T47D (cell line): ENCODE measurements at regions not wholly inside any gene's neighbourhood (a gene's known extent, or its start where the extent isn't known, plus 50 kb on each side); places are given as distances from the start of the nearest gene placed in this dataset.

Experiments
- DNase-seq, 2 experiments: peaks; one replicate each; pipeline versions ENCODE4 v3.0.0 to v3.0.0-alpha.2; 2011 to 2012; ENCODE audit warnings: low read depth in 1 of 2, low spot score in 1 of 2
- JUND ChIP-seq: IDR thresholded peaks from 2 replicates; pipeline ENCODE4 v1.6.1; 2012; ENCODE audit warnings: low read depth
- in situ Hi-C: cut with HindIII; loops from 2 replicates; pipeline ENCODE4 v1.10.0; 2016; ENCODE audit warnings: low sequenced_read_pairs, low pct_unique_long_range_greater_than_20kb

GRCh38 chr2:150880986-150881385, 380.7 kb downstream of the RBM43 start:
- TF ChIP-seq JUND, result no peak
- DNase-seq, result no peak
- in situ Hi-C loops, result no loop called here

DNA sequence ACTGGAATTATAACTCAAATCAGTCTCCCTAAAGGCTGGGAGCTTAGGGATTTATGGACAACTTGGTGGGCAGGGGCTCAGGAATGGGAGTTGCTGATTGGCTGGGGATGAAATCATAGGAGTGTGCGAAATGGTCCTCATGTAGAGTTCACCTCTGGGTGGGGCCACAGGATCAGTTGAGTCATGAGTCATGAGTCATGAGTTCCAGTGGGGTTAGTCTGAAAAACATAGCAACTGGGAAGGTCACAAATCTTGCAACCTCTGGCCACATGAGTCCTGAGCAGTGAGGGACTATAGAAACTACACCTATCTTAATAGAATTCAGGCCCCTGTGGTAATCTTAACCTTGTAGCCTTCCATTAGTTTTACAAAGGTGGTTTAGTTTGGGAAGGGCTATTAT, 383.3 kb downstream of the RBM43 start:
- DNase-seq, result no peak
- no peak for TF ChIP-seq JUND
- in situ Hi-C loops, result no loop called here

DNA sequence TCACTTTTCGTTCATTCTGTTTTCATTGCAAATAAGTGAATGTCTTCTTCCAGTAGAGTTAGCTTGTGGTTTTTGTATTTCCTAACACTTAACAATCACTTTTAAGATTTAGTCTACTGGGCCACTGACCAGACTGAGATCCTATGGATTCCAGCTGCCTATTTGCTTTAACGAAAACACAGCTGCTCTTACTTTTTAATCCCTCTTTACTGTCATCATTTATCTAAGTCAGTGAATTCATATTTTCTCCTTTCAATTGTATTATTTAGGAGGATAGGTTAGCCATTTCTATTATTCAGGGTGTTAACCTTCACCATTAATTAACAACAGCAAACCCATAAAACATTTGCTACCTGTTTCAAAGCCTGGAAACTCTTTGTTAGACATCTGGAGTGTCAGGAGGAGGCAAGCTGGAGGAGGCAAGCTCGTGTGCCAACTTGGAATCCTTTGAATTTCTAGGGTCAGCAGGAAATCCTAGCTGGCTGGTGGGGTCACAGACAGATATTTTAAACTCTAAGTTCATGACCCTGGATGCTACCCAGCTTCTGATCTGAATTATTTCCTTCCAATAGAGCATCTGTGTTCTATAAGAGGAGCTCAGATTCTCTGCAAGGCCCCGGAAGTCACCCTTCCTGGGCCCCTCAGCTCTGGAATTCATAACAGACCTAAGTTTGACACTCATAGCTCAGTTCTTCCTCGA, 385.3 kb downstream of the RBM43 start:
- no peak for TF ChIP-seq JUND
- DNase-seq, result no peak
- in situ Hi-C loops, result no loop called here

- in situ Hi-C loops, result no loop called here
- no peak for DNase-seq
- no peak for TF ChIP-seq JUND
These were observed 385.9 kb upstream of the RND3 start for GRCh38 chr2:150873396-150873772.

DNA sequence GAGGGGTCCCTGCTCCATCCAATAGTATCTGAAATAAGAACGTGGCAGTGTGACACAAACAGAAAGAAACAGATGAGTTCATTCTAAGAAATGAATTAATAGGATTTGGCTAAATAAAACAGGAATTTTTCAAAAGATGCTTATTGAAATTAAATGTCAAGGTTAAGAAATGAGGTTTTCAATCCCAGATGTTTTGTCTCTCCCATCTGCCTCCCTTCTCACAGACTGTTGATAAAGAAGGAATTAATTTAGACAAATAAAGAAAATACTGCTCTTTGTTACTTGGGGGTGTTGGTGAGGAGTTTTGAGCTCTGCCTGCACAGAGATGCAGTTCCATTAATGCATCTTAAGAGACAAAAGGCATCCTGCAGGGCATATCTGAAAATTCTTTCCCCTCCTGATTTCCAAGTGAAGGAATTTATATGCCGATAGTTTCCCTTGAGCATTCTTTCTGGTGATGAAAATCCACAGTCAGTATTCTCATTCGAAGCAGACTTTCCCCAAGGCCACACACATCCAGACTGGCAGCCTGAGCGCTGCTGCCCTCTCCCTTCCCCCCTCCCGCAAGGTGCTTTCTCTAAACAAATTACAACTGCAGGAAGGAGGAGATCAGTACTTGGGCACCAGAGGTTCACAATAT, 385.4 kb upstream of the RND3 start:
- in situ Hi-C loops, result no loop called here
- no peak for TF ChIP-seq JUND
- no peak for DNase-seq

DNA sequence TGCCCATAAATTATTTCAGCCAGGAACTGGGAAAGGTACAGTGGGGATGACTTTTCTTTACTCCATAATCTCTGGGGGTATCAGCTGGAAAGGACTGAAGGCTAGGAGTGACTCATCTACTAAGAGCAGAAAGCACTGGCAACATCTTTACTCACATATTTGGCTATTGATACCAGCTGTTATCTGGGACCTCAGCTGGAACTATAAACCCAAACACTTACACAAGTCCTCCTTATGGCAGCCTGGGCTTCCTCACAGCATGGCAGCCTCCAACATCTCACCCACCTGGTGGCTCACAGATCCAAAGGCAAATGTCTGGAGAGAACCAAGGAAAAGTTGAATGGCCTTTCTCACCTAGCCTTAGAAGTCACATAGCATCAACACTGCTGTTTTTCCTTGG, 379.0 kb upstream of the RND3 start:
- in situ Hi-C loops, result no loop called here
- TF ChIP-seq JUND, result no peak
- DNase-seq, result no peak

DNA sequence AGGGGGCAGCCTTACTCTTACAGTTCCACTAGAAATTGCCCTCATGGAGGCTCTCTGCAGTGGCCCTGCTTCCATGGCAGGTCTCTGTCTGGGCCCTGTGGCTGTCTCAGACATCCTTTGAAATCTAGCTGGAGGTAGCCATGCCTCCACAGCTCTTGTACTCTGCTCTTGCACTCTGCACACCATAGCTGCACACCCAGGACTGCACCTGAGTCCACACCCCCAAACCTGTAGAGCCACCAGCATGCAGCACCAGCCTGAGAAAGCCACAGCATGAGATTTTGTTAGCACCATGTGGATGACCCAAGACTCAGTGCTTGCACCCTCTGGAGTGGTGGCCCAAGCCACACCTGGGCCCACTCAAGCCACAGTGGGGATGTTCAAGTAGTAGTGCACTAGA, 376.2 kb upstream of the RND3 start:
- TF ChIP-seq JUND, result no peak
- in situ Hi-C loops, result no loop called here
- DNase-seq, result no peak

DNA sequence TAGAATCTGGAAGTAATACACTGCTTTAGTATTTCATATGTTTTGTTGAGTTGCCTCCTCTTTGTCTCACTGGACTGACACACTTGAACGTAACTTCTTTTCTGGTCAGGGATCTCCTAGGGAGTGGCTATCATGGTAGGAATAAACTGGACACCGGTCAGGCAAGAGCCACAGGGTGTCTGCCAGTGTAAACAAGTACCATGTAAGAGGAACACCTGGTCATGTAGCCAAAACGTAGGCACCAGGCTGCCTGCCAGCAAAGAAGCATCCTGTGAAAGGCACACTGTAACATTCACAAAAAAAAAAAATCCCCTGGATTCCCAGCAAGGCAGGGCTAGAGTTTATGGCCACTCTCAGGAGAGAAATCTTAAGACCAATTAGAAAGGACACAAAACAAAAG, 372.8 kb upstream of the RND3 start:
- TF ChIP-seq JUND, result no peak
- DNase-seq, result peak in 1 of 2 experiments; percentile 30
- in situ Hi-C loops, result no loop called here

DNA sequence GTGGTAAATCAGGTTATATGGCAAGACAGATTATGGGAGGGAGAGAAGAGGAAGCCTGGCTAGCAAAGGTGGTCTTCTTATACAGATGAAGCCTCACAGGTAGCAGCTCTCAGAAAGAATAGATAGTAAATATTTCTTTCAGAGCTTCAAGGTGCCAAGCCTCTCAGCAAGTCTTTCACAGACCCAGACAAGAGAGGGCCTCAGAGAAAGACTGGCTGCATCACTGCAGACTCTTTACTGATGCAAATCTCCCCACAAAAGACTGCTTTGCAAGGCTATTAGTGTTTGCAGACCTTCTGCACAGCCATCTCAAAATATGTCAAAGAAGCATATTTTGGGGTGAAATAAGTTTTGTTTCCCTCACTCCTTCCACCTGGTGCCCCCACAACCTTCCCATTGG, 372.4 kb upstream of the RND3 start:
- DNase-seq, result no peak
- TF ChIP-seq JUND, result no peak
- in situ Hi-C loops, result no loop called here

- peak in 1 of 2 experiments; percentile 12 for DNase-seq
- TF ChIP-seq JUND, result no peak
- in situ Hi-C loops, result no loop called here
These were observed 371.7 kb upstream of the RND3 start for GRCh38 chr2:150859162-150859561.

GRCh38 chr2:150858382-150858781, 370.9 kb upstream of the RND3 start:
- in situ Hi-C loops, result no loop called here
- no peak for TF ChIP-seq JUND
- DNase-seq, result no peak

- TF ChIP-seq JUND, result no peak
- DNase-seq, result no peak
- in situ Hi-C loops, result no loop called here
These were observed 369.3 kb upstream of the RND3 start for GRCh38 chr2:150856596-150857281.

GRCh38 chr2:150853263-150853662, 365.8 kb upstream of the RND3 start:
- no peak for DNase-seq
- in situ Hi-C loops, result no loop called here
- no peak for TF ChIP-seq JUND

DNA sequence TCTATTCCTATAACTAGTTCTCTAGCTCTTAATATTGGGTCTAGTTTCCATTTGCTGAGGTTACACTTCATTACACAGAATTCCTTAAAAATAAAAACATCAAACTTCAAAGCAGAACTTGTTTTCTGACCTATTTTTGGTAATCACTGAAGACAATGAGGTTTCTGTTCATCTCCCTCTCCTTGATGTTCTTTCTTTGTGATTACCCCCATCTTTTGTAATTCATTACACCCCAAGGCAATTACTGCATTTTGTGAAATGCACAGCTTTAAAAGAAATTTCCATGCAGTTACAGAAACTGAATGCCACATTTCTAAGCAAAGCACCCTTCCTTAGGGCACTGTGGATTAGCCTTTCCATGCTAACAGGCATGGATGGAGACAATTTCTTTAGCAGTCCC, 363.2 kb upstream of the RND3 start:
- in situ Hi-C loops, result no loop called here

More for the DNA sequence above, 363.2 kb upstream of the RND3 start:
- DNase-seq, result no peak
- TF ChIP-seq JUND, result no peak
